Forelimb muscle (tissue), 1 donor: ENCODE measurements at regions not wholly inside any gene's neighbourhood (a gene's known extent, or its start where the extent isn't known, plus 50 kb on each side); places are given as distances from the start of the nearest gene placed in this dataset.
A peak's percentile ranks its signal among the peaks of the same experiment; 100 is the strongest.
"Not testable (repeated sequence)": the region's sequence is repeated elsewhere in the genome, so short reads cannot be mapped to it uniquely, and the experiment has no call there.

ENCODE experiments used
- DNase-seq: peaks from one replicate; pipeline ENCODE4 v3.0.0-alpha.2; 2013; ENCODE audit warnings: low read depth

- DNase-seq = not testable (repeated sequence)
Measured at GRCh38 chr4:127529879-127530278, 102.9 kb upstream of the INTU start.

- peak; percentile 97 for DNase-seq
Measured at GRCh38 chr4:127533028-127533700, 99.6 kb upstream of the INTU start.

GRCh38 chr4:127534041-127534825 is 98.5 kb upstream of the INTU start:
- no peak for DNase-seq

- DNase-seq = no peak
Measured at GRCh38 chr4:127538016-127538415, 94.7 kb upstream of the INTU start.

GRCh38 chr4:127540497-127541025 is 92.2 kb upstream of the INTU start:
- no peak for DNase-seq

GRCh38 chr4:127545271-127545670 is 87.5 kb upstream of the INTU start:
- DNase-seq = no peak

- no peak for DNase-seq
Measured at GRCh38 chr4:127548990-127549925, 83.5 kb upstream of the INTU start.

GRCh38 chr4:127555106-127555505 is 77.7 kb upstream of the INTU start:
- DNase-seq = no peak

GRCh38 chr4:127558088-127558487 is 74.7 kb upstream of the INTU start:
- no peak for DNase-seq

- DNase-seq = no peak
Measured at GRCh38 chr4:127558489-127559407, 74.0 kb upstream of the INTU start.

GRCh38 chr4:127559981-127560380 is 72.8 kb upstream of the INTU start:
- no peak for DNase-seq

GRCh38 chr4:127560755-127561154 is 72.0 kb upstream of the INTU start:
- no peak for DNase-seq

- no peak for DNase-seq
Measured at GRCh38 chr4:127574643-127575042, 58.1 kb upstream of the INTU start.

GRCh38 chr4:127575888-127576287 is 56.9 kb upstream of the INTU start:
- DNase-seq = no peak

GRCh38 chr4:127578491-127578890 is 54.3 kb upstream of the INTU start:
- no peak for DNase-seq

- DNase-seq = no peak
Measured at GRCh38 chr4:127578967-127579366, 53.8 kb upstream of the INTU start.

GRCh38 chr4:127579821-127580220 is 52.9 kb upstream of the INTU start:
- no peak for DNase-seq

- DNase-seq = no peak
Measured at GRCh38 chr4:127580300-127580699, 52.5 kb upstream of the INTU start.

- no peak for DNase-seq
Measured at GRCh38 chr4:127580891-127581290, 51.9 kb upstream of the INTU start.
